ENCODE measurements at regions not wholly inside any gene's neighbourhood (a gene's known extent, or its start where the extent isn't known, plus 50 kb on each side); places are given as distances from the start of the nearest gene placed in this dataset.

GRCh38 chr20:50313827-50314677 is 123.4 kb downstream of the CEBPB start:
- Mint-ChIP-seq H3K36me3 (no peaks in the 10 kb centered on the region), H3K4me3 (no peak overlapping the region), H3K4me1 (no peaks in the 10 kb centered on the region), H3K9me3 (peaks cover 0 to 4% (median 0%) of the 10 kb centered on the region in 8 donors), H3K27ac (no peak overlapping the region), H3K27me3 (peaks cover 7 to 16% of the 10 kb centered on the region in 2 donors)
- H3K9me3 ChIP-seq (ENCODE audit: control insufficient read depth in 1 of 2, low read length in 2 of 2) = no peaks in the 10 kb centered on the region
- H3K27me3 ChIP-seq (ENCODE audit: insufficient read depth, low read length) = no peaks in the 10 kb centered on the region
- CTCF ChIA-PET (ENCODE audit: partially characterized antibody) = interaction anchor here (1.1 kb wide), 1 partner anchor 29 kb away, joined by 3 read pairs; no protein-coding TSS in a partner anchor
- H3K4me3 ChIP-seq (ENCODE audit: low read length in 2 of 2) = no peak overlapping the region
- POLR2A ChIA-PET (ENCODE audit: partially characterized antibody) = no interaction called here
- no peaks in the 10 kb centered on the region for H3K36me3 ChIP-seq (ENCODE audit: insufficient read depth, low read length)
- H3K27ac ChIP-seq (ENCODE audit: low read depth, low read length) = no peak overlapping the region
- DNase-seq = no peak
- intact Hi-C loops (cut with micrococcal nuclease) = no loop called here
- H3K4me1 ChIP-seq (ENCODE audit: insufficient read depth, low read length) = no peaks in the 10 kb centered on the region

DNA sequence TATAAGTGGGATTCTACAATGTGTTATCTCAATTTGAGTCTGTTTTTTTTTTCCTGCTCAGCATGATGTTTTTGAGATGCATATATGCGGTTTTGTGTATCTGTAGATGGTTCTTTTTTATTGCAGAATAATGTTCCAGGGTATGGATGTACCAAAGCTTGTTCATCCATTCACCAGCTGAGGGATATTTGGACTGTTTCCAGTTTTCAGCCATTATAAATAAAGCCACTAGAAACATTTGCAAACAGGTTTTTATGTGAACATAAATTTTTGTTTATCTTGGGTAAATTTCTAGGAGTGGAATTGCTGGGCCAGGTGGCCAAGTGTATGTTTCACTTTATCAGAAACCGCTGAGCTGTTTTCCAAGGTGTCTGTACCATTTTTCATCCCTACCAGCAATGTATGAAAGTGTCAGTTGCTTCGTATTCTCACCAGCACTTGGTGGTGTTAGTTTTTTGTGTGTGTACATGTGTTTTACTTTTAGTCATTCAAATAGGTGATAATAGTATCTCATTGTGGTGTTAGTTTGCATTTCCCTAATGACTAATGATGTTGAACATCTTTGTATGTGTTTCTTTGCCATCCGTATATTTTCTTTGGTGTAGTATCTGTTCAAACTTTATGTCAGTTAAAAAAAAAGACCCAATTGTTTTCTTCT is 124.2 kb downstream of the CEBPB start:
- Histone ChIP-seq H3K27me3 (ENCODE audit: insufficient read depth, low read length) (no peaks in the 10 kb centered on the region), H3K27ac (ENCODE audit: low read depth, low read length) (no peak overlapping the region), H3K4me1 (ENCODE audit: insufficient read depth, low read length) (no peaks in the 10 kb centered on the region), H3K36me3 (ENCODE audit: insufficient read depth, low read length) (no peaks in the 10 kb centered on the region), H3K4me3 (ENCODE audit: low read length in 2 of 2) (no peak overlapping the region), H3K9me3 (ENCODE audit: control insufficient read depth in 1 of 2, low read length in 2 of 2) (no peaks in the 10 kb centered on the region)
- ChIA-PET POLR2A (ENCODE audit: partially characterized antibody) (no interaction called here), CTCF (ENCODE audit: partially characterized antibody) (no interaction called here)
- Mint-ChIP-seq H3K27me3 (peaks cover 4 to 16% of the 10 kb centered on the region in 2 donors), H3K36me3 (no peaks in the 10 kb centered on the region), H3K4me1 (no peaks in the 10 kb centered on the region), H3K27ac (no peak overlapping the region), H3K9me3 (peaks cover 0 to 4% (median 0%) of the 10 kb centered on the region in 8 donors), H3K4me3 (no peak overlapping the region)
- DNase-seq = no peak
- intact Hi-C loops (cut with micrococcal nuclease) = no loop called here

DNA sequence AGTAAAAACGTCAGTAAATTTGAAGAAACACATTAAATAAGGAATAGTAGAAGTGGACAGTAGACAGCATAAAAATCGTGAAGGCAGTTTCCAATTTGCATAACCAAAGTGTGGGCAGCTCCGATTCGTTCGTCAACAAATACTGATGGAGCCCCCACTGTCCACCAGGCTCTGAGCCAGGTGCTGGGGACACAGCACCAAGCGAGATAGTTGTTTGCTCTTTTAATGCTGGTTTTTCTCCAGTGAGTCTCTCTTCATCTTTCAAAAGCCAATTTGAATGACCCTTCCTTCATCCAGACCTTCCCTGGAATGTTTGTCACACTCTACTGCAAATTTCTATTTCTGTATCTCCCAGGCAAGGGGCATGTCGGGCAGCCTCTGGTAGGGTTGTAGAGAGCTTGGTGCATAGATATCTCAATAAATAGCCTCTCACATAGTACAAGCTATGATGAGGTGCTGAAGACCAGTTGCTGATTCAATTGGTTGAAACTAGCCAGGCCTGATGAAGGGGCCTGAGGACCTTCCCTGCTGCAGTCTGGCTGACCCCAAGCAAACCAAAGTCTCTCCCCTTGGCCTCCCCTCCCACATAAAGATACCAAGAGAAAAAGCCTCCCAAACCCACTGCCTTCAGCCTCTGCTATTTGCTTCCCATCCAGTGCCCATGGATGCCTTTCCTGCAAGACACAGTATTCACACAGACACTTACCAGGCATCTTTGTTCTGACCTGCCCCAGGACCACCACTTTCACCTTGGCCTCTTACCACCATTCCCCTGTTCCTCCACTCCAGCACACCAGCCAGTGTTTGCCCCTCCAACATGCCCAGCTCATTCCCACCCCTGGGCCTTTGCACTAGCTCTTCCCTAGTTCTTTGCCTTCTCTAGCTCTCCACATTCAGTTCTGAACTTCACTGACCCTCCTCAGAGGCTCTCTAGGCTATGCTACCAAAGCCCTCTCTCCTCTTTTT is 125.2 kb downstream of the CEBPB start:
- no peaks in the 10 kb centered on the region for H3K36me3 Mint-ChIP-seq
- Histone ChIP-seq H3K36me3 (ENCODE audit: insufficient read depth, low read length) (no peaks in the 10 kb centered on the region), H3K4me3 (ENCODE audit: low read length in 2 of 2) (no peak overlapping the region), H3K27ac (ENCODE audit: low read depth, low read length) (no peak overlapping the region), H3K27me3 (ENCODE audit: insufficient read depth, low read length) (no peaks in the 10 kb centered on the region), H3K4me1 (ENCODE audit: insufficient read depth, low read length) (no peaks in the 10 kb centered on the region), H3K9me3 (ENCODE audit: control insufficient read depth in 1 of 2, low read length in 2 of 2) (no peaks in the 10 kb centered on the region)
- CTCF ChIA-PET (ENCODE audit: partially characterized antibody) = no interaction called here
- H3K9me3 Mint-ChIP-seq = peaks cover 0 to 4% (median 0%) of the 10 kb centered on the region in 8 donors
- intact Hi-C loops (cut with micrococcal nuclease) = no loop called here
- no peak overlapping the region for H3K4me3 Mint-ChIP-seq
- H3K4me1 Mint-ChIP-seq = no peaks in the 10 kb centered on the region
- no peak for DNase-seq
- no peak overlapping the region for H3K27ac Mint-ChIP-seq
- peaks cover 7 to 19% of the 10 kb centered on the region in 2 donors for H3K27me3 Mint-ChIP-seq
- POLR2A ChIA-PET (ENCODE audit: partially characterized antibody) = no interaction called here

GRCh38 chr20:50317116-50317515 is 126.5 kb downstream of the CEBPB start:
- Histone ChIP-seq H3K9me3 (ENCODE audit: control insufficient read depth in 1 of 2, low read length in 2 of 2) (no peaks in the 10 kb centered on the region), H3K27me3 (ENCODE audit: insufficient read depth, low read length) (no peaks in the 10 kb centered on the region), H3K4me3 (ENCODE audit: low read length in 2 of 2) (no peak overlapping the region), H3K27ac (ENCODE audit: low read depth, low read length) (no peak overlapping the region), H3K36me3 (ENCODE audit: insufficient read depth, low read length) (no peaks in the 10 kb centered on the region), H3K4me1 (ENCODE audit: insufficient read depth, low read length) (no peaks in the 10 kb centered on the region)
- Mint-ChIP-seq H3K36me3 (no peaks in the 10 kb centered on the region), H3K4me3 (no peak overlapping the region), H3K9me3 (peaks cover 0 to 4% (median 0%) of the 10 kb centered on the region in 8 donors), H3K4me1 (no peaks in the 10 kb centered on the region), H3K27ac (no peak overlapping the region), H3K27me3 (peaks cover 8 to 19% of the 10 kb centered on the region in 2 donors)
- ChIA-PET POLR2A (ENCODE audit: partially characterized antibody) (no interaction called here), CTCF (ENCODE audit: partially characterized antibody) (no interaction called here)
- intact Hi-C loops (cut with micrococcal nuclease) = no loop called here
- DNase-seq = no peak

- Histone ChIP-seq H3K27ac (ENCODE audit: low read depth, low read length) (no peak overlapping the region), H3K4me1 (ENCODE audit: insufficient read depth, low read length) (no peaks in the 10 kb centered on the region), H3K4me3 (ENCODE audit: low read length in 2 of 2) (no peak overlapping the region), H3K27me3 (ENCODE audit: insufficient read depth, low read length) (no peaks in the 10 kb centered on the region), H3K36me3 (ENCODE audit: insufficient read depth, low read length) (no peaks in the 10 kb centered on the region), H3K9me3 (ENCODE audit: control insufficient read depth in 1 of 2, low read length in 2 of 2) (no peaks in the 10 kb centered on the region)
- POLR2A ChIA-PET (ENCODE audit: partially characterized antibody) = no interaction called here
- DNase-seq = no peak
- CTCF ChIA-PET (ENCODE audit: partially characterized antibody) = no interaction called here
- Mint-ChIP-seq H3K27ac (peak overlapping the region in 1 of 7 donors; percentile 65), H3K36me3 (no peaks in the 10 kb centered on the region), H3K4me3 (no peak overlapping the region), H3K9me3 (peaks cover 0 to 4% (median 0%) of the 10 kb centered on the region in 8 donors), H3K27me3 (peaks cover 9 to 19% of the 10 kb centered on the region in 2 donors), H3K4me1 (no peaks in the 10 kb centered on the region)
- intact Hi-C loops (cut with micrococcal nuclease) = no loop called here
These were observed 127.0 kb downstream of the CEBPB start for GRCh38 chr20:50317609-50318008.

DNA sequence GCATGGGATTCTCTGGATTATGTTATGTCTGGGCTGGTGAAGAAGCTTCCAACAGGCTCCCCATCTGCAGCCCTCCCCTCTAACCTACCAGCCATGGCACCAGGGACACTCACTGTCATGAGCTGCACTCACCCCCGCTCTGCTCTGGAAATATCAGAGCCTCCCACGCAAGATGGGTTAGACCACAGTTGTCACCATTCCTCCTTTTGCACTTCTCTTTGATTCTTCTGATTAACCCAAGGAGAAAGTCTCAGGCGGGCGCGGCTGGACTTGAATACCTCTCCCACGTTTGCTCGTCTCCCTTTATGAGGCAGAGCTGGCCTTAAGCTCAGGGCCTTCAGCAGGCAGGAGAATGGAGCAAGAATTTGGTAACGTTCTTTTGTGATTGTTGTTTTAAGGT is 128.1 kb downstream of the CEBPB start:
- intact Hi-C loops (cut with micrococcal nuclease) = no loop called here
- no peak overlapping the region for H3K27ac ChIP-seq (ENCODE audit: low read depth, low read length)
- ChIA-PET POLR2A (ENCODE audit: partially characterized antibody) (no interaction called here), CTCF (ENCODE audit: partially characterized antibody) (interaction anchor here (1.0 kb wide), 1 partner anchor 9 kb away, joined by 3 read pairs; no protein-coding TSS in a partner anchor)
- no peak overlapping the region for H3K4me3 ChIP-seq (ENCODE audit: low read length in 2 of 2)
- Mint-ChIP-seq H3K27me3 (peaks cover 10 to 19% of the 10 kb centered on the region in 2 donors), H3K27ac (no peak overlapping the region), H3K4me3 (no peak overlapping the region), H3K9me3 (peaks cover 0 to 2% (median 0%) of the 10 kb centered on the region in 8 donors), H3K36me3 (no peaks in the 10 kb centered on the region), H3K4me1 (no peaks in the 10 kb centered on the region)
- no peaks in the 10 kb centered on the region for H3K4me1 ChIP-seq (ENCODE audit: insufficient read depth, low read length)
- no peaks in the 10 kb centered on the region for H3K36me3 ChIP-seq (ENCODE audit: insufficient read depth, low read length)
- no peak for DNase-seq
- H3K27me3 ChIP-seq (ENCODE audit: insufficient read depth, low read length) = no peaks in the 10 kb centered on the region
- H3K9me3 ChIP-seq (ENCODE audit: control insufficient read depth in 1 of 2, low read length in 2 of 2) = no peaks in the 10 kb centered on the region

Measured in CD4-positive, alpha-beta memory T cell (primary cell).